ENCODE measurements at regions not wholly inside any gene's neighbourhood (a gene's known extent, or its start where the extent isn't known, plus 50 kb on each side); places are given as distances from the start of the nearest gene placed in this dataset.

GRCh38 chr2:59926731-59927130 is 626.7 kb downstream of the BCL11A start:
- H3K36me3 ChIP-seq (ENCODE audit: control insufficient read depth, insufficient read depth, low read length), result no peaks in the 10 kb centered on the region
- H3K27ac ChIP-seq (ENCODE audit: low read length), result no peak overlapping the region
- BruUV-seq (replicated peaks), result no TSS peak
- ChIA-PET CTCF (no interaction called here), POLR2A (no interaction called here)
- H3K4me3 ChIP-seq (ENCODE audit: low read depth in 2 of 2, low read length in 2 of 2), result no peak overlapping the region
- DNase-seq (ENCODE audit: low read depth, low spot score), result no peak
- intact Hi-C loops (cut with micrococcal nuclease; ENCODE audit: unreplicated experiment), result no loop called here
- in situ Hi-C loops (cut with HindIII; ENCODE audit: low pct_unique_long_range_greater_than_20kb, low sequenced_read_pairs), result no loop called here
- no peaks in the 10 kb centered on the region for H3K27me3 ChIP-seq (ENCODE audit: control insufficient read depth, insufficient read depth, low read length)
- no peak for ATAC-seq
- no peaks in the 10 kb centered on the region for H3K4me1 ChIP-seq (ENCODE audit: control insufficient read depth, insufficient read depth, low read length)
- H3K9me3 ChIP-seq (ENCODE audit: control insufficient read depth, insufficient read depth, low read depth, low read length), result no peaks in the 10 kb centered on the region
- TF ChIP-seq CTCF (IDR thresholded peaks at IDR 0.05), result no peak
- no peak for TF ChIP-seq TCF7L2 (IDR thresholded peaks at IDR 0.05; ENCODE audit: low read depth, low read length)
- no peak for TF ChIP-seq REST (IDR thresholded peaks at IDR 0.05; ENCODE audit: insufficient read depth in 1 of 2, low read depth in 2 of 2, low read length in 1 of 2)
- no peak for TF ChIP-seq SIN3A (IDR thresholded peaks at IDR 0.05; ENCODE audit: borderline replicate concordance, insufficient read depth, low read depth, low read length)
- no peak for TF ChIP-seq POLR2AphosphoS5 (IDR thresholded peaks at IDR 0.05; ENCODE audit: low read depth, low read length)

- Histone ChIP-seq H3K9me3 (ENCODE audit: control insufficient read depth, insufficient read depth, low read depth, low read length) (no peaks in the 10 kb centered on the region), H3K4me1 (ENCODE audit: control insufficient read depth, insufficient read depth, low read length) (no peaks in the 10 kb centered on the region), H3K36me3 (ENCODE audit: control insufficient read depth, insufficient read depth, low read length) (no peaks in the 10 kb centered on the region), H3K27me3 (ENCODE audit: control insufficient read depth, insufficient read depth, low read length) (no peaks in the 10 kb centered on the region), H3K27ac (ENCODE audit: low read length) (no peak overlapping the region), H3K4me3 (ENCODE audit: low read depth in 2 of 2, low read length in 2 of 2) (no peak overlapping the region)
- intact Hi-C loops (cut with micrococcal nuclease; ENCODE audit: unreplicated experiment) (no loop called here), in situ Hi-C loops (cut with HindIII; ENCODE audit: low pct_unique_long_range_greater_than_20kb, low sequenced_read_pairs) (no loop called here)
- DNase-seq (ENCODE audit: low read depth, low spot score), result no peak
- no TSS peak for BruUV-seq (replicated peaks)
- ATAC-seq, result no peak
- ChIA-PET CTCF (no interaction called here), POLR2A (no interaction called here)
- TF ChIP-seq CTCF (IDR thresholded peaks at IDR 0.05), result no peak
- no peak for TF ChIP-seq TCF7L2 (IDR thresholded peaks at IDR 0.05; ENCODE audit: low read depth, low read length)
- TF ChIP-seq POLR2AphosphoS5 (IDR thresholded peaks at IDR 0.05; ENCODE audit: low read depth, low read length), result no peak
- TF ChIP-seq REST (IDR thresholded peaks at IDR 0.05; ENCODE audit: insufficient read depth in 1 of 2, low read depth in 2 of 2, low read length in 1 of 2), result no peak
Observed at GRCh38 chr2:59925321-59925720, 628.1 kb downstream of the BCL11A start.
